H1 (cell line): ENCODE measurements at regions not wholly inside any gene's neighbourhood (a gene's known extent, or its start where the extent isn't known, plus 50 kb on each side); places are given as distances from the start of the nearest gene placed in this dataset.

Source experiments
- CTCF ChIA-PET: fragments of 300-600 bp; sonication (Branson Sonifier 250); formaldehyde crosslinking; loops from one replicate; lab custom pipeline; 2021; ENCODE audit not compliant: partially characterized antibody; lab: Charles Lee
- POLR2A ChIA-PET: fragments of 300-600 bp; sonication (Branson Sonifier 250); formaldehyde crosslinking; loops from one replicate; lab custom pipeline; 2021; ENCODE audit warnings: inconsistent platforms; ENCODE audit not compliant: partially characterized antibody; lab: Charles Lee
- DNase-seq, 2 experiments: peaks; one replicate each; pipeline versions ENCODE4 v3.0.0 to v3.0.0-alpha.2; 2010 to 2022; ENCODE audit warnings: low spot score in 2 of 2, low read depth in 1 of 2, mixed read lengths in 1 of 2
- FAIRE-seq: peaks from 2 replicates; lab custom pipeline; 2011; peaks lifted over from hg19 to GRCh38; lab: Jason Lieb, UNC
- H2AFZ ChIP-seq: 2 replicates; pipeline ENCODE4 v1.8.1; 2012; ENCODE audit warnings: low read length, inconsistent platforms
- H2AK5ac ChIP-seq: 2 replicates; pipeline ENCODE4 v1.6.1; 2013; ENCODE audit warnings: low read depth, low read length
- H2BK120ac ChIP-seq: replicated peaks from 2 replicates; pipeline ENCODE3; 2013; ENCODE audit warnings: low read depth, low read length, inconsistent platforms
- H2BK12ac ChIP-seq: 2 replicates; pipeline ENCODE4 v1.6.1; 2013; ENCODE audit warnings: low read depth, low read length
- H2BK15ac ChIP-seq: 2 replicates; pipeline ENCODE4 v1.6.1; 2013; ENCODE audit warnings: low read length
- H2BK20ac ChIP-seq: 2 replicates; pipeline ENCODE4 v1.6.1; 2013; ENCODE audit warnings: low read length
- H2BK5ac ChIP-seq: 2 replicates; pipeline ENCODE4 v1.6.1; 2013; ENCODE audit warnings: low read depth, low read length
- H3K14ac ChIP-seq: 2 replicates; pipeline ENCODE4 v1.6.1; 2013; ENCODE audit warnings: inconsistent platforms; ENCODE audit not compliant: insufficient read length
- H3K18ac ChIP-seq: 2 replicates; pipeline ENCODE4 v1.6.1; 2013; ENCODE audit warnings: low read length; ENCODE audit errors: extremely low read depth
- H3K23ac ChIP-seq: 2 replicates; pipeline ENCODE4 v1.6.1; 2013; ENCODE audit warnings: inconsistent platforms; ENCODE audit not compliant: insufficient read length
- H3K23me2 ChIP-seq: 2 replicates; pipeline ENCODE4 v1.6.1; 2013; ENCODE audit warnings: low read depth, low read length
- H3K27ac ChIP-seq: 2 replicates; pipeline ENCODE4 v1.6.1; 2011; ENCODE audit warnings: low read depth, low read length, inconsistent platforms
- H3K27me3 ChIP-seq, 4 experiments: replicated peaks in 1 of 4; 1 replicate in 1 of 4; 2 replicates in 3 of 4; pipeline versions ENCODE4 v1.6.1 to v1.8.1; 2011 to 2013; ENCODE audit warnings: low read length in 3 of 4, mild to moderate bottlenecking in 3 of 4, inconsistent platforms in 2 of 4, mixed read lengths in 2 of 4, moderate library complexity in 1 of 4; ENCODE audit not compliant: control insufficient read depth in 3 of 4, insufficient read depth in 3 of 4; ENCODE audit errors: extremely low read depth in 1 of 4
- H3K36me3 ChIP-seq, 4 experiments: 2 replicates each; pipeline versions ENCODE4 v1.6.1 to v1.8.1; 2011 to 2013; ENCODE audit warnings: mild to moderate bottlenecking in 4 of 4, low read length in 3 of 4, moderate library complexity in 2 of 4, control low read depth in 1 of 4, inconsistent platforms in 1 of 4; ENCODE audit not compliant: insufficient read depth in 4 of 4, control insufficient read depth in 2 of 4
- H3K4ac ChIP-seq: replicated peaks from 2 replicates; pipeline ENCODE3; 2013; ENCODE audit warnings: low read length, low read depth, mixed read lengths, inconsistent platforms; ENCODE audit not compliant: insufficient read length
- H3K4me1 ChIP-seq, 4 experiments: replicated peaks in 1 of 4; 1 replicate in 1 of 4; 2 replicates in 3 of 4; pipeline versions ENCODE4 v1.6.1 to v1.8.1; 2011 to 2013; ENCODE audit warnings: low read length in 3 of 4, inconsistent platforms in 2 of 4, mixed read lengths in 1 of 4; ENCODE audit not compliant: insufficient read depth in 4 of 4, control insufficient read depth in 3 of 4
- H3K4me2 ChIP-seq, 2 experiments: 2 replicates each; pipeline versions ENCODE4 v1.6.1 to v1.8.1; 2011 to 2013; ENCODE audit warnings: low read depth in 2 of 2, low read length in 2 of 2, control low read depth in 1 of 2, inconsistent platforms in 1 of 2, mild to moderate bottlenecking in 1 of 2; ENCODE audit not compliant: insufficient read depth in 1 of 2
- H3K4me3 ChIP-seq, 4 experiments: fragments of 200-600, 300-600 bp in 1 of 4; sonication (generic), shearing (Covaris generic), sonication (Bioruptor Twin) in 1 of 4; 2 replicates each; pipeline versions ENCODE4 v1.5.1 to v1.8.1; 2011 to 2016; ENCODE audit warnings: low read length in 4 of 4, low read depth in 3 of 4, control low read depth in 2 of 4, inconsistent platforms in 2 of 4, mild to moderate bottlenecking in 2 of 4, mixed read lengths in 1 of 4, moderate library complexity in 1 of 4; ENCODE audit not compliant: insufficient read depth in 2 of 4; ENCODE audit errors: extremely low read depth in 1 of 4
- H3K56ac ChIP-seq: replicated peaks from 2 replicates; pipeline ENCODE3; 2013; ENCODE audit warnings: low read depth, mild to moderate bottlenecking, mixed read lengths, low read length, inconsistent platforms; ENCODE audit not compliant: insufficient read length
- H3K79me1 ChIP-seq: 2 replicates; pipeline ENCODE4 v1.6.1; 2013; ENCODE audit warnings: low read depth, low read length, control low read depth
- H3K79me2 ChIP-seq, 2 experiments: 2 replicates each; pipeline versions ENCODE4 v1.6.1 to v1.8.1; 2012 to 2013; ENCODE audit warnings: low read length in 2 of 2, mild to moderate bottlenecking in 2 of 2, inconsistent platforms in 1 of 2; ENCODE audit not compliant: insufficient read depth in 2 of 2, control insufficient read depth in 1 of 2
- H3K9ac ChIP-seq, 4 experiments: replicated peaks in 1 of 4; 1 replicate in 1 of 4; 2 replicates in 3 of 4; pipeline versions ENCODE4 v1.6.1 to v1.8.1; 2011 to 2013; ENCODE audit warnings: low read depth in 3 of 4, low read length in 3 of 4, control low read depth in 2 of 4, mild to moderate bottlenecking in 2 of 4, moderate library complexity in 2 of 4, inconsistent platforms in 1 of 4; ENCODE audit errors: extremely low read depth in 1 of 4
- H3K9me3 ChIP-seq, 2 experiments: 2 replicates each; pipeline versions ENCODE4 v1.6.1 to v1.8.1; 2012 to 2013; ENCODE audit warnings: mild to moderate bottlenecking in 2 of 2, moderate library complexity in 2 of 2, control low read depth in 1 of 2, inconsistent platforms in 1 of 2, low read depth in 1 of 2, low read length in 1 of 2, mixed read lengths in 1 of 2; ENCODE audit not compliant: insufficient read depth in 2 of 2
- H4K20me1 ChIP-seq, 2 experiments: replicated peaks in 1 of 2; 2 replicates each; pipeline versions ENCODE3 to v1.8.1; 2011 to 2013; ENCODE audit warnings: inconsistent platforms in 2 of 2, low read length in 2 of 2, mild to moderate bottlenecking in 1 of 2; ENCODE audit not compliant: insufficient read depth in 2 of 2, control insufficient read depth in 1 of 2
- H4K5ac ChIP-seq: 2 replicates; pipeline ENCODE4 v1.6.1; 2013; ENCODE audit warnings: low read length, low read depth, mixed read lengths, inconsistent platforms; ENCODE audit not compliant: insufficient read length
- H4K8ac ChIP-seq: 2 replicates; pipeline ENCODE4 v1.8.0; 2013; ENCODE audit warnings: mild to moderate bottlenecking, moderate library complexity, low read length, inconsistent platforms; ENCODE audit not compliant: insufficient read depth; ENCODE audit errors: extremely low read depth
- H4K91ac ChIP-seq: replicated peaks from 2 replicates; pipeline ENCODE3; 2013; ENCODE audit warnings: low read length, mixed read lengths, inconsistent platforms; ENCODE audit not compliant: insufficient read length
- RBBP5 ChIP-seq: IDR thresholded peaks from 2 replicates; pipeline ENCODE4 v1.7.1; 2012; ENCODE audit warnings: low read depth, mild to moderate bottlenecking, inconsistent platforms, low read length, moderate library complexity, borderline replicate concordance
- RXRA ChIP-seq: IDR thresholded peaks from 2 replicates; pipeline ENCODE4 v1.6.1; 2011; ENCODE audit warnings: low read depth, mild to moderate bottlenecking, low read length, moderate library complexity; ENCODE audit not compliant: insufficient read depth
- SP4 ChIP-seq: IDR thresholded peaks from 2 replicates; pipeline ENCODE4 v1.6.1; 2012; ENCODE audit warnings: low read length, inconsistent platforms
- ZNF274 ChIP-seq: IDR thresholded peaks from 2 replicates; pipeline ENCODE4 v1.7.0; 2012; ENCODE audit warnings: low read length, borderline replicate concordance; ENCODE audit errors: extremely low read depth
- WGBS, 2 experiments: shearing (Covaris generic) in 1 of 2; methylation state at CpG; one replicate each; pipeline versions ENCODE4 v1.1.6 to v1.1.7; 2013 to 2015; ENCODE audit warnings: low lambda C conversion rate in 2 of 2, mixed read lengths in 2 of 2, inconsistent platforms in 1 of 2, low coverage in 1 of 2, missing lambda C conversion rate in 1 of 2; ENCODE audit not compliant: insufficient replicate concordance in 2 of 2, insufficient coverage in 1 of 2, insufficient read length in 1 of 2; ENCODE audit errors: extremely low coverage in 1 of 2, missing lambda C conversion rate in 1 of 2; 5-methylcytosine and 5-hydroxymethylcytosine counted together

GRCh38 chr17:33977729-33978514, 277.2 kb upstream of the CCL2 start:
- no peaks in the 10 kb centered on the region for H4K20me1 ChIP-seq
- no peak overlapping the region for H3K9ac ChIP-seq
- no peaks in the 10 kb centered on the region for H3K9me3 ChIP-seq
- ChIA-PET CTCF (interaction anchor here (1.2 to 1.5 kb wide), 3 partner anchors 13 to 80 kb away, joined by 3 to 5 read pairs (median 4); no protein-coding TSS in a partner anchor), POLR2A (interaction anchor here (1.8 kb wide), 1 partner anchor 179 kb away, joined by 5 read pairs; no protein-coding TSS in a partner anchor)
- DNase-seq (no peak), FAIRE-seq (no peak)
- H3K27me3 ChIP-seq: no peaks in the 10 kb centered on the region
- H3K18ac ChIP-seq: no peak overlapping the region
- peaks cover 0 to 6% (median 0%) of the 10 kb centered on the region in 4 experiments; a peak in 2 of 7 replicates for H3K4me1 ChIP-seq
- H2BK20ac ChIP-seq: no peak overlapping the region
- H3K56ac ChIP-seq: no peak overlapping the region
- H2BK15ac ChIP-seq: no peak overlapping the region
- H3K23me2 ChIP-seq: no peaks in the 10 kb centered on the region; the same call in 1 of the 2 replicates
- no peak overlapping the region for H2AFZ ChIP-seq
- H3K27ac ChIP-seq: no peak overlapping the region
- H3K14ac ChIP-seq: peak overlapping the region; percentile 11
- no peaks in the 10 kb centered on the region for H3K36me3 ChIP-seq
- H3K4ac ChIP-seq: no peak overlapping the region
- no peak overlapping the region for H2BK12ac ChIP-seq
- no peak overlapping the region for H3K4me3 ChIP-seq
- H3K79me2 ChIP-seq: no peaks in the 10 kb centered on the region
- H4K91ac ChIP-seq: no peak overlapping the region
- no peak overlapping the region for H4K5ac ChIP-seq
- H2BK120ac ChIP-seq: no peak overlapping the region
- no peak overlapping the region for H3K23ac ChIP-seq
- H2BK5ac ChIP-seq: peak overlapping the region; percentile 2; the same call in 1 of the 2 replicates
- no peak overlapping the region for H2AK5ac ChIP-seq
- no peaks in the 10 kb centered on the region for H3K79me1 ChIP-seq
- H3K4me2 ChIP-seq: no peak overlapping the region
- 87% methylated on average over 10 of the region's 10 CpGs; no CpG with 5 or more reads in 1 of the 2 experiments for WGBS, 2 experiments
- TF ChIP-seq RXRA (no peak), RBBP5 (no peak), ZNF274 (no peak), SP4 (no peak)
- H4K8ac ChIP-seq: peak overlapping the region; percentile 1; the same call in 1 of the 2 replicates
